ENCODE measurements at regions not wholly inside any gene's neighbourhood (a gene's known extent, or its start where the extent isn't known, plus 50 kb on each side); places are given as distances from the start of the nearest gene placed in this dataset.

- DNase-seq (ENCODE audit: insufficient read length, low spot score) (no peak), FAIRE-seq (no peak)
- no peak for TF ChIP-seq POLR2A (IDR thresholded peaks at IDR 0.05; ENCODE audit: low read depth, low read length)
Observed at GRCh38 chr6:167546611-167547327, 221.9 kb downstream of the TTLL2 start.

GRCh38 chr6:167547328-167547692 lies 222.4 kb downstream of the TTLL2 start:
- no peak for FAIRE-seq

GRCh38 chr6:167547751-167548150 lies 222.9 kb downstream of the TTLL2 start:
- no peak for DNase-seq (ENCODE audit: insufficient read length, low spot score)
- no peak for TF ChIP-seq POLR2A (IDR thresholded peaks at IDR 0.05; ENCODE audit: low read depth, low read length)
- no peak for FAIRE-seq

More at GRCh38 chr6:167547328-167547692, 222.4 kb downstream of the TTLL2 start:
- TF ChIP-seq POLR2A (IDR thresholded peaks at IDR 0.05; ENCODE audit: low read depth, low read length), result no peak
- no peak for DNase-seq (ENCODE audit: insufficient read length, low spot score)

GRCh38 chr6:167548451-167548850 lies 223.6 kb downstream of the TTLL2 start:
- FAIRE-seq, result no peak
- no peak for DNase-seq (ENCODE audit: insufficient read length, low spot score)
- TF ChIP-seq POLR2A (IDR thresholded peaks at IDR 0.05; ENCODE audit: low read depth, low read length), result no peak

- no peak for FAIRE-seq
- DNase-seq (ENCODE audit: insufficient read length, low spot score), result no peak
- no peak for TF ChIP-seq POLR2A (IDR thresholded peaks at IDR 0.05; ENCODE audit: low read depth, low read length)
Observed at GRCh38 chr6:167549213-167549612, 224.3 kb downstream of the TTLL2 start.

- no peak for TF ChIP-seq POLR2A (IDR thresholded peaks at IDR 0.05; ENCODE audit: low read depth, low read length)
- DNase-seq (ENCODE audit: insufficient read length, low spot score) (no peak), FAIRE-seq (no peak)
Observed at GRCh38 chr6:167550941-167551627, 226.2 kb downstream of the TTLL2 start.

GRCh38 chr6:167551628-167552257 lies 226.9 kb downstream of the TTLL2 start:
- TF ChIP-seq POLR2A (IDR thresholded peaks at IDR 0.05; ENCODE audit: low read depth, low read length), result no peak
- no peak for DNase-seq (ENCODE audit: insufficient read length, low spot score)
- no peak for FAIRE-seq

GRCh38 chr6:167552258-167552630 lies 227.4 kb downstream of the TTLL2 start:
- FAIRE-seq (no peak), DNase-seq (ENCODE audit: insufficient read length, low spot score) (no peak)
- TF ChIP-seq POLR2A (IDR thresholded peaks at IDR 0.05; ENCODE audit: low read depth, low read length), result no peak

GRCh38 chr6:167552961-167553735 lies 228.3 kb downstream of the TTLL2 start:
- FAIRE-seq (no peak), DNase-seq (ENCODE audit: insufficient read length, low spot score) (no peak)
- no peak for TF ChIP-seq POLR2A (IDR thresholded peaks at IDR 0.05; ENCODE audit: low read depth, low read length)

GRCh38 chr6:167553736-167554119 lies 228.8 kb downstream of the TTLL2 start:
- DNase-seq (ENCODE audit: insufficient read length, low spot score) (no peak), FAIRE-seq (no peak)
- TF ChIP-seq POLR2A (IDR thresholded peaks at IDR 0.05; ENCODE audit: low read depth, low read length), result no peak

- FAIRE-seq, result no peak
- DNase-seq (ENCODE audit: insufficient read length, low spot score), result no peak
- TF ChIP-seq POLR2A (IDR thresholded peaks at IDR 0.05; ENCODE audit: low read depth, low read length), result no peak
Observed at GRCh38 chr6:167554854-167555253, 230.0 kb downstream of the TTLL2 start.

- FAIRE-seq (no peak), DNase-seq (ENCODE audit: insufficient read length, low spot score) (no peak)
- no peak for TF ChIP-seq POLR2A (IDR thresholded peaks at IDR 0.05; ENCODE audit: low read depth, low read length)
Observed at GRCh38 chr6:167555836-167556235, 230.9 kb downstream of the TTLL2 start.

- DNase-seq (ENCODE audit: insufficient read length, low spot score), result no peak
- TF ChIP-seq POLR2A (IDR thresholded peaks at IDR 0.05; ENCODE audit: low read depth, low read length), result no peak
- no peak for FAIRE-seq
Observed at GRCh38 chr6:167557675-167558074, 232.8 kb downstream of the TTLL2 start.

Measured in H54 (cell line).